ENCODE measurements at regions not wholly inside any gene's neighbourhood (a gene's known extent, or its start where the extent isn't known, plus 50 kb on each side); places are given as distances from the start of the nearest gene placed in this dataset.

DNA sequence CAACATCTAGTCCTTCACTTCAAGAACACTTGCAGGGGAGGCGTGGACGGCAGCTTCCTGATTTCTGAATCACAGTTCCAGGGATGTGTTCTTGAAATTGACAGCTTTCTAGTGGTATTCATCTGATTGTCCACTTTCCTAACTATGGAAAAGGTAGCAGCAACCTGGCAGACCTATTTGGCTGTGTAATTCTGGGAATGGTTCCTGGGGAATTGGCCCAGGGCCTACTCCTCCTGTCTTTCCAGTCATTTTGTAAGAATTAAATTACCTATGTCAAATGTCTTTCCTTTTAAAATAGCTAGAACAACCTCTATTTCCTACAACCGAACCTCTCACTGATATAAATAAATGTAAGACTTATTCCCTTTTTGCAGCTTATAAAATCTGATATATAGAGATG, 85.5 kb upstream of the RSPO3 start:
- Mint-ChIP-seq H3K4me3 (no peak overlapping the region), H3K9me3 (no peaks in the 10 kb centered on the region), H3K4me1 (no peaks in the 10 kb centered on the region), H3K27ac (no peak overlapping the region), H3K27me3 (ENCODE audit: low read depth) (no peaks in the 10 kb centered on the region), H3K36me3 (ENCODE audit: insufficient read depth in 1 of 3, low read depth in 3 of 3) (no peaks in the 10 kb centered on the region)
- H3K56ac ChIP-seq (ENCODE audit: insufficient read length, low read depth, low read length) = no peak overlapping the region
- H3K9ac ChIP-seq (ENCODE audit: extremely low read depth, insufficient read length, low read length) = no peak overlapping the region
- H3K27ac ChIP-seq (ENCODE audit: insufficient read length, low read depth, low read length) = no peak overlapping the region
- H4K20me1 ChIP-seq (ENCODE audit: control insufficient read depth, insufficient read depth, insufficient read length) = no peaks in the 10 kb centered on the region
- H3K79me2 ChIP-seq (ENCODE audit: insufficient read depth, low read length) = no peaks in the 10 kb centered on the region
- H3K9me3 ChIP-seq (ENCODE audit: control insufficient read depth, low read depth, low read length) = no peaks in the 10 kb centered on the region
- H2BK12ac ChIP-seq (ENCODE audit: insufficient read length, low read depth, low read length) = no peak overlapping the region
- H2AK5ac ChIP-seq (ENCODE audit: insufficient read length, low read length) = no peak overlapping the region
- H4K91ac ChIP-seq (ENCODE audit: insufficient read length, low read depth, low read length) = no peak overlapping the region
- H3K23ac ChIP-seq (ENCODE audit: insufficient read length, low read depth, low read length) = no peak overlapping the region
- no peak overlapping the region for H4K8ac ChIP-seq (replicated peaks; ENCODE audit: insufficient read length, low read depth, low read length)
- no peak overlapping the region for H2AFZ ChIP-seq (ENCODE audit: low read length)
- no peak overlapping the region for H2BK15ac ChIP-seq (ENCODE audit: low read depth, low read length)
- H3K23me2 ChIP-seq (ENCODE audit: insufficient read length, low read depth, low read length, poor library complexity, severe bottlenecking) = no peaks in the 10 kb centered on the region
- no peak overlapping the region for H2BK120ac ChIP-seq (ENCODE audit: low read depth, low read length, poor library complexity, severe bottlenecking)
- no peak overlapping the region for H3K4me2 ChIP-seq (ENCODE audit: insufficient read depth, insufficient read length, low read length)
- H3K4ac ChIP-seq (ENCODE audit: low read depth, low read length) = no peak overlapping the region
- TF ChIP-seq, protein P1, sequence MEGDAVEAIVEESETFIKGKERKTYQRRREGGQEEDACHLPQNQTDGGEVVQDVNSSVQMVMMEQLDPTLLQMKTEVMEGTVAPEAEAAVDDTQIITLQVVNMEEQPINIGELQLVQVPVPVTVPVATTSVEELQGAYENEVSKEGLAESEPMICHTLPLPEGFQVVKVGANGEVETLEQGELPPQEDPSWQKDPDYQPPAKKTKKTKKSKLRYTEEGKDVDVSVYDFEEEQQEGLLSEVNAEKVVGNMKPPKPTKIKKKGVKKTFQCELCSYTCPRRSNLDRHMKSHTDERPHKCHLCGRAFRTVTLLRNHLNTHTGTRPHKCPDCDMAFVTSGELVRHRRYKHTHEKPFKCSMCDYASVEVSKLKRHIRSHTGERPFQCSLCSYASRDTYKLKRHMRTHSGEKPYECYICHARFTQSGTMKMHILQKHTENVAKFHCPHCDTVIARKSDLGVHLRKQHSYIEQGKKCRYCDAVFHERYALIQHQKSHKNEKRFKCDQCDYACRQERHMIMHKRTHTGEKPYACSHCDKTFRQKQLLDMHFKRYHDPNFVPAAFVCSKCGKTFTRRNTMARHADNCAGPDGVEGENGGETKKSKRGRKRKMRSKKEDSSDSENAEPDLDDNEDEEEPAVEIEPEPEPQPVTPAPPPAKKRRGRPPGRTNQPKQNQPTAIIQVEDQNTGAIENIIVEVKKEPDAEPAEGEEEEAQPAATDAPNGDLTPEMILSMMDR (conservative IDR thresholded peaks at IDR 0.05) = no peak
- no peak for DNase-seq
- H3K79me1 ChIP-seq (ENCODE audit: insufficient read depth, low read depth, low read length, poor library complexity, severe bottlenecking) = no peaks in the 10 kb centered on the region
- WGBS (ENCODE audit: extremely low coverage, insufficient read length, low lambda C conversion rate) = no CpG with 5 or more reads among the region's 3 CpGs
- H2BK20ac ChIP-seq (ENCODE audit: low read depth, low read length, poor library complexity, severe bottlenecking) = no peak overlapping the region
- H2BK5ac ChIP-seq (ENCODE audit: insufficient read length, low read length) = no peak overlapping the region
- H4K5ac ChIP-seq (ENCODE audit: insufficient read length, low read depth, low read length) = no peak overlapping the region
- no peaks in the 10 kb centered on the region for H3K27me3 ChIP-seq (ENCODE audit: insufficient read depth, low read length)
- H3T11ph ChIP-seq (ENCODE audit: low read length) = no peak overlapping the region
- no peak overlapping the region for H3K18ac ChIP-seq (ENCODE audit: insufficient read length, low read depth, low read length)
- H3K14ac ChIP-seq (ENCODE audit: insufficient read depth, low read length) = no peak overlapping the region
- H3K4me1 ChIP-seq (ENCODE audit: insufficient read depth, low read length) = no peaks in the 10 kb centered on the region

Measured in H9 (cell line).